Middle frontal gyrus (tissue), 1 donor: ENCODE measurements at regions not wholly inside any gene's neighbourhood (a gene's known extent, or its start where the extent isn't known, plus 50 kb on each side); places are given as distances from the start of the nearest gene placed in this dataset.

Experiments
- DNase-seq: peaks from one replicate; pipeline ENCODE4 v3.0.0-alpha.2; 2015; ENCODE audit warnings: low spot score; ENCODE audit errors: extremely low spot score

- no peak for DNase-seq
These were observed 2084.5 kb downstream of the MRPL39 start for GRCh38 chr21:23522751-23523150.

- DNase-seq: no peak
These were observed 2099.8 kb downstream of the MRPL39 start for GRCh38 chr21:23507501-23507900.

GRCh38 chr21:23496729-23497128 is 2110.6 kb downstream of the MRPL39 start:
- no peak for DNase-seq

GRCh38 chr21:23488245-23488644 is 2119.0 kb downstream of the MRPL39 start:
- no peak for DNase-seq

GRCh38 chr21:23480591-23481270 is 2126.6 kb downstream of the MRPL39 start:
- DNase-seq: no peak

- no peak for DNase-seq
These were observed 2128.9 kb downstream of the MRPL39 start for GRCh38 chr21:23478381-23478780.

GRCh38 chr21:23475281-23476219 is 2131.7 kb downstream of the MRPL39 start:
- DNase-seq: no peak

GRCh38 chr21:23471877-23472276 is 2135.4 kb downstream of the MRPL39 start:
- DNase-seq: no peak

GRCh38 chr21:23463365-23463764 is 2143.9 kb downstream of the MRPL39 start:
- no peak for DNase-seq

GRCh38 chr21:23455676-23456075 is 2151.6 kb downstream of the MRPL39 start:
- no peak for DNase-seq

GRCh38 chr21:23452384-23453083 is 2154.7 kb downstream of the MRPL39 start:
- DNase-seq: no peak

- no peak for DNase-seq
These were observed 2162.0 kb downstream of the MRPL39 start for GRCh38 chr21:23445307-23445706.

GRCh38 chr21:23438081-23438480 is 2169.2 kb downstream of the MRPL39 start:
- no peak for DNase-seq

GRCh38 chr21:23402929-23403520 is 2204.3 kb downstream of the MRPL39 start:
- no peak for DNase-seq

GRCh38 chr21:23401278-23401677 is 2206.0 kb downstream of the MRPL39 start:
- DNase-seq: no peak

- DNase-seq: no peak
These were observed 2208.6 kb downstream of the MRPL39 start for GRCh38 chr21:23398726-23399125.

- no peak for DNase-seq
These were observed 2212.8 kb downstream of the MRPL39 start for GRCh38 chr21:23394458-23394857.

GRCh38 chr21:23384679-23385078 is 2222.6 kb downstream of the MRPL39 start:
- DNase-seq: no peak

GRCh38 chr21:23374155-23374554 is 2233.1 kb downstream of the MRPL39 start:
- no peak for DNase-seq

- DNase-seq: no peak
These were observed 2250.4 kb downstream of the MRPL39 start for GRCh38 chr21:23356905-23357304.

- DNase-seq: no peak
These were observed 2291.1 kb downstream of the MRPL39 start for GRCh38 chr21:23316190-23316589.

GRCh38 chr21:23308741-23309140 is 2298.5 kb downstream of the MRPL39 start:
- DNase-seq: no peak
